Astrocyte (in vitro differentiated cells and primary cell): ENCODE measurements at regions not wholly inside any gene's neighbourhood (a gene's known extent, or its start where the extent isn't known, plus 50 kb on each side); places are given as distances from the start of the nearest gene placed in this dataset.

ENCODE experiments used
- DNase-seq: peaks from one replicate; pipeline ENCODE4 v3.0.0-alpha.2; 2010; ENCODE audit warnings: low read depth
- FAIRE-seq: peaks from 2 replicates; lab custom pipeline; 2011; peaks lifted over from hg19 to GRCh38; lab: Jason Lieb, UNC
- H2AFZ ChIP-seq: 2 replicates; pipeline ENCODE4 v1.6.0; 2012; ENCODE audit warnings: low read depth, low read length, inconsistent platforms
- H3K27ac ChIP-seq: 2 replicates; pipeline ENCODE4 v1.5.1; 2011; ENCODE audit warnings: low read depth, low read length, inconsistent platforms
- H3K27me3 ChIP-seq: 2 replicates; pipeline ENCODE4 v1.6.0; 2011; ENCODE audit warnings: low read length, inconsistent platforms; ENCODE audit not compliant: insufficient read depth
- H3K36me3 ChIP-seq: 2 replicates; pipeline ENCODE4 v1.5.1; 2011; ENCODE audit warnings: low read length, inconsistent platforms; ENCODE audit not compliant: insufficient read depth
- H3K4me1 ChIP-seq: 2 replicates; pipeline ENCODE4 v1.5.1; 2011; ENCODE audit warnings: low read length, inconsistent platforms; ENCODE audit not compliant: insufficient read depth
- H3K4me2 ChIP-seq: 2 replicates; pipeline ENCODE4 v1.6.0; 2012; ENCODE audit warnings: low read length, inconsistent platforms
- H3K4me3 ChIP-seq: 2 replicates; pipeline ENCODE4 v1.5.1; 2011; ENCODE audit warnings: low read depth, mild to moderate bottlenecking, low read length, inconsistent platforms; ENCODE audit not compliant: insufficient read depth
- H3K79me2 ChIP-seq: 2 replicates; pipeline ENCODE4 v1.6.0; 2012; ENCODE audit warnings: mild to moderate bottlenecking, low read length, inconsistent platforms; ENCODE audit not compliant: insufficient read depth
- H3K9ac ChIP-seq: 2 replicates; pipeline ENCODE4 v1.6.0; 2012; ENCODE audit warnings: mild to moderate bottlenecking, low read length, inconsistent platforms
- H3K9me3 ChIP-seq: 2 replicates; pipeline ENCODE4 v1.5.1; 2012; ENCODE audit warnings: low read depth, mild to moderate bottlenecking, low read length, inconsistent platforms; ENCODE audit not compliant: insufficient read depth
- H4K20me1 ChIP-seq: 2 replicates; pipeline ENCODE4 v1.6.0; 2012; ENCODE audit warnings: low read length, inconsistent platforms; ENCODE audit not compliant: insufficient read depth
- H3K27ac Mint-ChIP-seq: one replicate; pipeline ENCODE4 v1.8.0; 2021; ENCODE audit warnings: mild to moderate bottlenecking, mixed read lengths; ENCODE audit not compliant: unreplicated experiment
- H3K27me3 Mint-ChIP-seq: one replicate; pipeline ENCODE4 v1.8.0; 2021; ENCODE audit warnings: low read depth, mixed read lengths; ENCODE audit not compliant: unreplicated experiment
- H3K36me3 Mint-ChIP-seq: one replicate; pipeline ENCODE4 v1.8.0; 2021; ENCODE audit warnings: low read depth, mixed read lengths; ENCODE audit not compliant: unreplicated experiment
- H3K4me1 Mint-ChIP-seq: one replicate; pipeline ENCODE4 v1.8.0; 2021; ENCODE audit warnings: low read depth, mixed read lengths; ENCODE audit not compliant: unreplicated experiment
- H3K4me3 Mint-ChIP-seq: one replicate; pipeline ENCODE4 v1.8.0; 2021; ENCODE audit warnings: mild to moderate bottlenecking, moderate library complexity, mixed read lengths; ENCODE audit not compliant: unreplicated experiment
- H3K9me3 Mint-ChIP-seq: one replicate; pipeline ENCODE4 v1.8.0; 2021; ENCODE audit warnings: mild to moderate bottlenecking, mixed read lengths; ENCODE audit not compliant: unreplicated experiment
- CTCF ChIP-seq: IDR thresholded peaks from 2 replicates; pipeline ENCODE4 v1.5.1; 2011; ENCODE audit warnings: low read depth, mild to moderate bottlenecking, inconsistent platforms, low read length, moderate library complexity; ENCODE audit not compliant: insufficient read depth
- EZH2 ChIP-seq: IDR thresholded peaks from 2 replicates; pipeline ENCODE4 v1.6.1; 2012; ENCODE audit warnings: mild to moderate bottlenecking, low read length, inconsistent platforms; ENCODE audit not compliant: insufficient read depth

GRCh38 chr2:129876541-129876940 is 102.9 kb upstream of the RAB6C start:
- DNase-seq, result no peak
- no peaks in the 10 kb centered on the region for H3K36me3 Mint-ChIP-seq
- Histone ChIP-seq H3K4me1 (no peaks in the 10 kb centered on the region), H4K20me1 (no peaks in the 10 kb centered on the region), H3K4me3 (no peak overlapping the region), H3K9me3 (no peaks in the 10 kb centered on the region), H2AFZ (peak overlapping the region; percentile 96), H3K27me3 (no peaks in the 10 kb centered on the region), H3K4me2 (peak overlapping the region; percentile 96), H3K9ac (peak overlapping the region; percentile 83), H3K36me3 (no peaks in the 10 kb centered on the region), H3K27ac (no peak overlapping the region), H3K79me2 (no peaks in the 10 kb centered on the region)
- H3K27me3 Mint-ChIP-seq, result peaks cover 9% of the 10 kb centered on the region
- peaks cover 3% of the 10 kb centered on the region for H3K4me1 Mint-ChIP-seq
- H3K9me3 Mint-ChIP-seq, result no peaks in the 10 kb centered on the region
- TF ChIP-seq EZH2 (no peak), CTCF (no peak)
- FAIRE-seq, result no peak
- peak overlapping the region; percentile 92 for H3K4me3 Mint-ChIP-seq
- H3K27ac Mint-ChIP-seq, result no peak overlapping the region

- H3K9me3 Mint-ChIP-seq, result no peaks in the 10 kb centered on the region
- peak overlapping the region; percentile 92 for H3K4me3 Mint-ChIP-seq
- DNase-seq (peak; percentile 43), FAIRE-seq (no peak)
- H3K4me3 ChIP-seq, result peak overlapping the region; percentile 87
- H3K27ac Mint-ChIP-seq, result peak overlapping the region; percentile 67
- no peaks in the 10 kb centered on the region for H3K4me1 ChIP-seq
- H3K4me2 ChIP-seq, result peak overlapping the region; percentile 96
- H3K27me3 Mint-ChIP-seq, result peaks cover 14% of the 10 kb centered on the region
- TF ChIP-seq CTCF (no peak), EZH2 (no peak)
- H3K9me3 ChIP-seq, result no peaks in the 10 kb centered on the region
- no peaks in the 10 kb centered on the region for H3K27me3 ChIP-seq
- peaks cover 3% of the 10 kb centered on the region for H3K4me1 Mint-ChIP-seq
- H3K36me3 Mint-ChIP-seq, result no peaks in the 10 kb centered on the region
- H3K79me2 ChIP-seq, result no peaks in the 10 kb centered on the region
- no peaks in the 10 kb centered on the region for H4K20me1 ChIP-seq
- peak overlapping the region; percentile 40 for H3K27ac ChIP-seq
- H3K9ac ChIP-seq, result peak overlapping the region; percentile 83
- H2AFZ ChIP-seq, result peak overlapping the region; percentile 96
- H3K36me3 ChIP-seq, result no peaks in the 10 kb centered on the region
Measured at GRCh38 chr2:129877289-129877741, 102.2 kb upstream of the RAB6C start.
